HL-60 (cell line): ENCODE measurements at regions not wholly inside any gene's neighbourhood (a gene's known extent, or its start where the extent isn't known, plus 50 kb on each side); places are given as distances from the start of the nearest gene placed in this dataset.

Experiments used
- POLR2AphosphoS5 ChIP-seq: IDR thresholded peaks from 2 replicates; pipeline ENCODE4 v1.6.1; 2012; ENCODE audit warnings: low read depth
- TF ChIP-seq, protein P1 (sequence below): IDR thresholded peaks from one replicate; pipeline ENCODE4 v1.5.1; 2011; ENCODE audit warnings: low read length, control low read depth, inconsistent platforms; ENCODE audit not compliant: insufficient read depth

DNA sequence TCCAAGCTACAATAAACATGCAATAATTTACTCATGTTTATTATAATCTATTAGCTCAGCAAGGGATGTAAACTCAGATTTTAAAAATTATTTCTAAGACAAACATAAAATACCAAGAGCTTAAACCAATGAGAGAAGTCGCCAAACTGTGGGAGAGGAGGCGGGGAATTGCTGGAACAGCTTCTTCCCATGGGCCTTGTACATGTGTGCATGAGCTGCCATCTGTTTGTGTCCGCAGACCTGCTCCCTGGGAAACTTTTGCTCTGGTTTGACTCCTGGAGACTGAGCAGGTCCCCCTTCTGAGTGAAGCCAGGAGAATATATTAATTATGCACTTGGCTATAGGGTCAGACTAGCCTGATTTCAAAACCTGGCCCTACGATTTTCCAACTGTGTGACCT is 655.9 kb upstream of the SOX11 start:
- TF ChIP-seq, protein P1, sequence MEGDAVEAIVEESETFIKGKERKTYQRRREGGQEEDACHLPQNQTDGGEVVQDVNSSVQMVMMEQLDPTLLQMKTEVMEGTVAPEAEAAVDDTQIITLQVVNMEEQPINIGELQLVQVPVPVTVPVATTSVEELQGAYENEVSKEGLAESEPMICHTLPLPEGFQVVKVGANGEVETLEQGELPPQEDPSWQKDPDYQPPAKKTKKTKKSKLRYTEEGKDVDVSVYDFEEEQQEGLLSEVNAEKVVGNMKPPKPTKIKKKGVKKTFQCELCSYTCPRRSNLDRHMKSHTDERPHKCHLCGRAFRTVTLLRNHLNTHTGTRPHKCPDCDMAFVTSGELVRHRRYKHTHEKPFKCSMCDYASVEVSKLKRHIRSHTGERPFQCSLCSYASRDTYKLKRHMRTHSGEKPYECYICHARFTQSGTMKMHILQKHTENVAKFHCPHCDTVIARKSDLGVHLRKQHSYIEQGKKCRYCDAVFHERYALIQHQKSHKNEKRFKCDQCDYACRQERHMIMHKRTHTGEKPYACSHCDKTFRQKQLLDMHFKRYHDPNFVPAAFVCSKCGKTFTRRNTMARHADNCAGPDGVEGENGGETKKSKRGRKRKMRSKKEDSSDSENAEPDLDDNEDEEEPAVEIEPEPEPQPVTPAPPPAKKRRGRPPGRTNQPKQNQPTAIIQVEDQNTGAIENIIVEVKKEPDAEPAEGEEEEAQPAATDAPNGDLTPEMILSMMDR: no peak
- TF ChIP-seq POLR2AphosphoS5: no peak
